ENCODE measurements at regions not wholly inside any gene's neighbourhood (a gene's known extent, or its start where the extent isn't known, plus 50 kb on each side); places are given as distances from the start of the nearest gene placed in this dataset.

DNA sequence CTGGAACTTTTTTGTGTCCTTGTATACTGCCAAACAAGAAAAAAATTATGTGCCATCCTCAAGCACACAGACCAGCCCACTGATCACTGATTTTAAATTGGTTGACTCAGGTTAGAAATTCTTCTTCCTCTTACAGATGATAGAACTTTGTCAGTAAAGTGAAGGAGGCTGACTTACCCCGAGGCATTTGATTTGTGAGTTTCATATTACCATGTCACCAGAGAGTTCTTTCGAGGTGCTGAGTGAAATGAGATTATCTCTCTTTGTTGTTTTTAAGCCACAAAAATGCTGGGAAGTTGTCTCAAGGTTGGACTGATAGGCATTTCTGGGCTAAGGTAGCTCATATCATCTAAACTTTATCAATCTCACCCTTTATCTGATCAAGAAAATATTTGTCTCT, 78.8 kb upstream of the FAM180A start:
- no peak for DNase-seq (ENCODE audit: low spot score)
- H3K4me1 ChIP-seq (ENCODE audit: control insufficient read depth in 4 of 4, insufficient read depth in 4 of 4, low read length in 3 of 4), result no peaks in the 10 kb centered on the region

DNA sequence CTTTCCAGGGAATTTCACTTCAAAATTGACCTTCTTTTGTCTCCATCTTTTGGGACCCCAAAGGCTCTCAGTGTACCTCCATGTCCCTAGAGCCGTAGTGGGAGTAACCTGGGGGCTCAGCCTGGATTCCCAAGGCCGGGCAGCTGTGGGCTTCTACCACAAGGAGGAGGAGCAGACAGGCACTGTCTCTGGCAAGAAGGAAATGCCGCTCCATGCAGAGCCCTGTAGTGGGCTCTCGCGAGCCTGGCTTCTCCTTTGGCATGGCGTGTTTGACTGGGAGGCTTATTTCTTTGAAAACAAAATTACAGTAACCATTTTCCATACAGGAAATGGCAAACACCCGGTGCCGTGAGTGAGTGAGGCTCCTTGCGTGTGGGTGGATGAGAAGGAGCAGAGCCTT, 76.8 kb upstream of the FAM180A start:
- 80% methylated on average over 9 of the region's 9 CpGs for WGBS
- DNase-seq (ENCODE audit: low spot score), result no peak
- Histone ChIP-seq H3K27ac (ENCODE audit: low read depth in 1 of 2, low read length in 2 of 2) (no peak overlapping the region), H3K9ac (ENCODE audit: low read depth in 1 of 2, low read length in 2 of 2) (no peak overlapping the region), H3K4me3 (ENCODE audit: low read depth in 1 of 3, low read length in 3 of 3) (no peak overlapping the region), H3K36me3 (ENCODE audit: control insufficient read depth in 4 of 4, insufficient read depth in 3 of 4, low read depth in 1 of 4, low read length in 3 of 4) (no peaks in the 10 kb centered on the region), H3K27me3 (ENCODE audit: control insufficient read depth in 4 of 4, insufficient read depth in 4 of 4, low read length in 3 of 4) (no peaks in the 10 kb centered on the region), H3K4me1 (ENCODE audit: control insufficient read depth in 4 of 4, insufficient read depth in 4 of 4, low read length in 3 of 4) (no peaks in the 10 kb centered on the region), H3K9me3 (ENCODE audit: control insufficient read depth in 4 of 4, low read length in 3 of 4) (no peaks in the 10 kb centered on the region)
- TF ChIP-seq TAF1 (conservative IDR thresholded peaks at IDR 0.05), result no peak
- TF ChIP-seq RAD21 (IDR thresholded peaks at IDR 0.05), result no peak
- no peak for TF ChIP-seq GABPA (IDR thresholded peaks at IDR 0.05 in 1 of 2, conservative IDR thresholded peaks at IDR 0.05 in 1 of 2)
- no peak for TF ChIP-seq SP1 (IDR thresholded peaks at IDR 0.05)
- no peak for TF ChIP-seq EGR1 (IDR thresholded peaks at IDR 0.05; ENCODE audit: low read depth in 2 of 2)
- TF ChIP-seq RXRA (IDR thresholded peaks at IDR 0.05), result no peak
- TF ChIP-seq FOXA1 (IDR thresholded peaks at IDR 0.05), result no peak
- TF ChIP-seq, protein P1, sequence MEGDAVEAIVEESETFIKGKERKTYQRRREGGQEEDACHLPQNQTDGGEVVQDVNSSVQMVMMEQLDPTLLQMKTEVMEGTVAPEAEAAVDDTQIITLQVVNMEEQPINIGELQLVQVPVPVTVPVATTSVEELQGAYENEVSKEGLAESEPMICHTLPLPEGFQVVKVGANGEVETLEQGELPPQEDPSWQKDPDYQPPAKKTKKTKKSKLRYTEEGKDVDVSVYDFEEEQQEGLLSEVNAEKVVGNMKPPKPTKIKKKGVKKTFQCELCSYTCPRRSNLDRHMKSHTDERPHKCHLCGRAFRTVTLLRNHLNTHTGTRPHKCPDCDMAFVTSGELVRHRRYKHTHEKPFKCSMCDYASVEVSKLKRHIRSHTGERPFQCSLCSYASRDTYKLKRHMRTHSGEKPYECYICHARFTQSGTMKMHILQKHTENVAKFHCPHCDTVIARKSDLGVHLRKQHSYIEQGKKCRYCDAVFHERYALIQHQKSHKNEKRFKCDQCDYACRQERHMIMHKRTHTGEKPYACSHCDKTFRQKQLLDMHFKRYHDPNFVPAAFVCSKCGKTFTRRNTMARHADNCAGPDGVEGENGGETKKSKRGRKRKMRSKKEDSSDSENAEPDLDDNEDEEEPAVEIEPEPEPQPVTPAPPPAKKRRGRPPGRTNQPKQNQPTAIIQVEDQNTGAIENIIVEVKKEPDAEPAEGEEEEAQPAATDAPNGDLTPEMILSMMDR (IDR thresholded peaks at IDR 0.05; ENCODE audit: low read depth, low read length, missing input control), result no peak
- TF ChIP-seq, protein P2, sequence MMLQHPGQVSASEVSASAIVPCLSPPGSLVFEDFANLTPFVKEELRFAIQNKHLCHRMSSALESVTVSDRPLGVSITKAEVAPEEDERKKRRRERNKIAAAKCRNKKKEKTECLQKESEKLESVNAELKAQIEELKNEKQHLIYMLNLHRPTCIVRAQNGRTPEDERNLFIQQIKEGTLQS (IDR thresholded peaks at IDR 0.05), result no peak

More for the DNA sequence above, 78.8 kb upstream of the FAM180A start:
- no peak overlapping the region for H3K9ac ChIP-seq (ENCODE audit: low read depth in 1 of 2, low read length in 2 of 2)
- H3K27ac ChIP-seq (ENCODE audit: low read depth in 1 of 2, low read length in 2 of 2), result no peak overlapping the region
- WGBS, result 47% methylated on average over 2 of the region's 2 CpGs
- peaks cover 0 to 4% (median 2%) of the 10 kb centered on the region in 4 donors for H3K27me3 ChIP-seq (ENCODE audit: control insufficient read depth in 4 of 4, insufficient read depth in 4 of 4, low read length in 3 of 4)
- H3K4me3 ChIP-seq (ENCODE audit: low read depth in 1 of 3, low read length in 3 of 3), result no peak overlapping the region
- H3K36me3 ChIP-seq (ENCODE audit: control insufficient read depth in 4 of 4, insufficient read depth in 3 of 4, low read depth in 1 of 4, low read length in 3 of 4), result no peaks in the 10 kb centered on the region
- H3K9me3 ChIP-seq (ENCODE audit: control insufficient read depth in 4 of 4, low read length in 3 of 4), result no peaks in the 10 kb centered on the region
- TF ChIP-seq EGR1 (IDR thresholded peaks at IDR 0.05; ENCODE audit: low read depth in 2 of 2) (no peak), FOXA1 (IDR thresholded peaks at IDR 0.05) (no peak), YY1 (IDR thresholded peaks at IDR 0.05) (no peak), FOXA2 (IDR thresholded peaks at IDR 0.05) (no peak), TAF1 (conservative IDR thresholded peaks at IDR 0.05) (no peak), RAD21 (IDR thresholded peaks at IDR 0.05) (no peak), JUND (IDR thresholded peaks at IDR 0.05) (no peak), HNF4A (conservative IDR thresholded peaks at IDR 0.05) (no peak)
- TF ChIP-seq, protein P1 (IDR thresholded peaks at IDR 0.05; ENCODE audit: low read depth, low read length, missing input control), result no peak

DNA sequence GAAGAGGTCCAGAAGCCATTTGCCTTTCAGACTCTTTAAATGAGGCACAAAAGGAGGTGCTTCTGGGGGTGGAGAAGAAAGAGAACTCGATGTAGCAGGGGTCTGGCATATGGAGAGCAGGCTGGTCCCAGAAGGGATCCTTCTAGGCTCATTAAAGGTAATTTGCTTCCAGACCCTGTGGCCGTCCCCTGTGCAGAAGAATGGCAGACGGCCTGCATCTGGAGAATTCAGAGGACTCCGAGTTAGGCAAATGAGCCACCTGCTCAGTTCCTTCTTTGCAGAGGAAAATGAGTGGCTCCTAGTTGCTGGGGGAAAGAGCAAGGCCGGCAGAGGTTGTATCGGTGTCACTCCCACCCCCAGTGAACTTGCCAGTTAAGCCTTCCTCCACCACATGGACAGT, 73.8 kb upstream of the FAM180A start:
- Histone ChIP-seq H3K27me3 (ENCODE audit: control insufficient read depth in 4 of 4, insufficient read depth in 4 of 4, low read length in 3 of 4) (no peaks in the 10 kb centered on the region), H3K27ac (ENCODE audit: low read depth in 1 of 2, low read length in 2 of 2) (no peak overlapping the region), H3K4me1 (ENCODE audit: control insufficient read depth in 4 of 4, insufficient read depth in 4 of 4, low read length in 3 of 4) (no peaks in the 10 kb centered on the region), H3K9ac (ENCODE audit: low read depth in 1 of 2, low read length in 2 of 2) (no peak overlapping the region), H3K36me3 (ENCODE audit: control insufficient read depth in 4 of 4, insufficient read depth in 3 of 4, low read depth in 1 of 4, low read length in 3 of 4) (no peaks in the 10 kb centered on the region), H3K9me3 (ENCODE audit: control insufficient read depth in 4 of 4, low read length in 3 of 4) (no peaks in the 10 kb centered on the region), H3K4me3 (ENCODE audit: low read depth in 1 of 3, low read length in 3 of 3) (no peak overlapping the region)
- DNase-seq (ENCODE audit: low spot score), result no peak
- 84% methylated on average over 6 of the region's 6 CpGs for WGBS
- TF ChIP-seq YY1 (IDR thresholded peaks at IDR 0.05) (no peak), TAF1 (conservative IDR thresholded peaks at IDR 0.05) (no peak), SP1 (IDR thresholded peaks at IDR 0.05) (no peak), HNF4A (conservative IDR thresholded peaks at IDR 0.05) (no peak), JUND (IDR thresholded peaks at IDR 0.05) (no peak), NR2F2 (IDR thresholded peaks at IDR 0.05) (no peak), GABPA (IDR thresholded peaks at IDR 0.05 in 1 of 2, conservative IDR thresholded peaks at IDR 0.05 in 1 of 2) (no peak), RXRA (IDR thresholded peaks at IDR 0.05) (no peak), EGR1 (IDR thresholded peaks at IDR 0.05; ENCODE audit: low read depth in 2 of 2) (no peak), FOXA1 (IDR thresholded peaks at IDR 0.05) (no peak), FOXA2 (IDR thresholded peaks at IDR 0.05) (no peak), RAD21 (IDR thresholded peaks at IDR 0.05) (no peak), HNF4G (IDR thresholded peaks at IDR 0.05) (no peak)
- TF ChIP-seq, protein P3, sequence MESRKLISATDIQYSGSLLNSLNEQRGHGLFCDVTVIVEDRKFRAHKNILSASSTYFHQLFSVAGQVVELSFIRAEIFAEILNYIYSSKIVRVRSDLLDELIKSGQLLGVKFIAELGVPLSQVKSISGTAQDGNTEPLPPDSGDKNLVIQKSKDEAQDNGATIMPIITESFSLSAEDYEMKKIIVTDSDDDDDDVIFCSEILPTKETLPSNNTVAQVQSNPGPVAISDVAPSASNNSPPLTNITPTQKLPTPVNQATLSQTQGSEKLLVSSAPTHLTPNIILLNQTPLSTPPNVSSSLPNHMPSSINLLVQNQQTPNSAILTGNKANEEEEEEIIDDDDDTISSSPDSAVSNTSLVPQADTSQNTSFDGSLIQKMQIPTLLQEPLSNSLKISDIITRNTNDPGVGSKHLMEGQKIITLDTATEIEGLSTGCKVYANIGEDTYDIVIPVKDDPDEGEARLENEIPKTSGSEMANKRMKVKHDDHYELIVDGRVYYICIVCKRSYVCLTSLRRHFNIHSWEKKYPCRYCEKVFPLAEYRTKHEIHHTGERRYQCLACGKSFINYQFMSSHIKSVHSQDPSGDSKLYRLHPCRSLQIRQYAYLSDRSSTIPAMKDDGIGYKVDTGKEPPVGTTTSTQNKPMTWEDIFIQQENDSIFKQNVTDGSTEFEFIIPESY (IDR thresholded peaks at IDR 0.05), result no peak
- TF ChIP-seq, protein P2 (IDR thresholded peaks at IDR 0.05), result no peak
- TF ChIP-seq, protein P4, sequence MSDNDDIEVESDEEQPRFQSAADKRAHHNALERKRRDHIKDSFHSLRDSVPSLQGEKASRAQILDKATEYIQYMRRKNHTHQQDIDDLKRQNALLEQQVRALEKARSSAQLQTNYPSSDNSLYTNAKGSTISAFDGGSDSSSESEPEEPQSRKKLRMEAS (IDR thresholded peaks at IDR 0.05), result no peak
- TF ChIP-seq, protein P1 (IDR thresholded peaks at IDR 0.05; ENCODE audit: low read depth, low read length, missing input control), result no peak
